Activated CD4-positive, alpha-beta memory T cell treated with anti-CD3 and anti-CD28 coated beads, Interleukin-2, amount 10 ng/mL, durations not matched to agents 7 days and 5 days (primary cell): ENCODE measurements at regions not wholly inside any gene's neighbourhood (a gene's known extent, or its start where the extent isn't known, plus 50 kb on each side); places are given as distances from the start of the nearest gene placed in this dataset.

Experiments used
- CTCF ChIA-PET: fragments of 350-600 bp; sonication (Branson Sonifier 250); formaldehyde crosslinking; loops from one replicate; lab custom pipeline; 2021; ENCODE audit warnings: antibody characterized with exemption, inconsistent platforms; lab: Charles Lee
- POLR2A ChIA-PET: fragments of 350-600 bp; sonication (Branson Sonifier 250); formaldehyde crosslinking; loops from one replicate; lab custom pipeline; 2021; ENCODE audit warnings: antibody characterized with exemption; lab: Charles Lee
- DNase-seq: peaks from one replicate; pipeline ENCODE4 v3.0.0-alpha.2; 2020
- H3K27ac Mint-ChIP-seq: one replicate; pipeline ENCODE4 v1.8.0; 2021; ENCODE audit warnings: mild to moderate bottlenecking, mixed read lengths
- H3K27me3 Mint-ChIP-seq: one replicate; pipeline ENCODE4 v1.8.0; 2021; ENCODE audit warnings: mixed read lengths
- H3K36me3 Mint-ChIP-seq: one replicate; pipeline ENCODE4 v1.8.0; 2021; ENCODE audit warnings: low read depth, mixed read lengths
- H3K4me1 Mint-ChIP-seq: one replicate; pipeline ENCODE4 v1.8.0; 2021; ENCODE audit warnings: mixed read lengths
- H3K4me3 Mint-ChIP-seq: one replicate; pipeline ENCODE4 v1.8.0; 2021; ENCODE audit warnings: mild to moderate bottlenecking, mixed read lengths
- H3K9me3 Mint-ChIP-seq: one replicate; pipeline ENCODE4 v1.8.0; 2021; ENCODE audit warnings: mixed read lengths

GRCh38 chr19:5224480-5224879 is 116.1 kb downstream of the PTPRS start:
- H3K9me3 Mint-ChIP-seq = no peaks in the 10 kb centered on the region
- no peaks in the 10 kb centered on the region for H3K4me1 Mint-ChIP-seq
- H3K36me3 Mint-ChIP-seq = no peaks in the 10 kb centered on the region
- DNase-seq = no peak
- H3K4me3 Mint-ChIP-seq = no peak overlapping the region
- CTCF ChIA-PET = no interaction called here
- peaks cover 11% of the 10 kb centered on the region for H3K27me3 Mint-ChIP-seq
- no peak overlapping the region for H3K27ac Mint-ChIP-seq
- POLR2A ChIA-PET = no interaction called here

GRCh38 chr19:5222821-5223321 is 117.7 kb downstream of the PTPRS start:
- Mint-ChIP-seq H3K9me3 (no peaks in the 10 kb centered on the region), H3K27ac (no peak overlapping the region), H3K4me1 (no peaks in the 10 kb centered on the region), H3K36me3 (no peaks in the 10 kb centered on the region), H3K4me3 (no peak overlapping the region), H3K27me3 (peaks cover 2% of the 10 kb centered on the region)
- no peak for DNase-seq
- ChIA-PET POLR2A (no interaction called here), CTCF (no interaction called here)

- POLR2A ChIA-PET = no interaction called here
Observed at GRCh38 chr19:5222178-5222577, 118.4 kb downstream of the PTPRS start.

GRCh38 chr19:5220866-5221265 is 119.7 kb downstream of the PTPRS start:
- ChIA-PET CTCF (no interaction called here), POLR2A (no interaction called here)
- no peaks in the 10 kb centered on the region for H3K36me3 Mint-ChIP-seq
- no peaks in the 10 kb centered on the region for H3K9me3 Mint-ChIP-seq
- no peak for DNase-seq
- H3K4me1 Mint-ChIP-seq = no peaks in the 10 kb centered on the region
- no peak overlapping the region for H3K4me3 Mint-ChIP-seq
- no peaks in the 10 kb centered on the region for H3K27me3 Mint-ChIP-seq
- no peak overlapping the region for H3K27ac Mint-ChIP-seq

More at GRCh38 chr19:5222178-5222577, 118.4 kb downstream of the PTPRS start:
- no peak overlapping the region for H3K4me3 Mint-ChIP-seq
- H3K4me1 Mint-ChIP-seq = no peaks in the 10 kb centered on the region
- H3K9me3 Mint-ChIP-seq = no peaks in the 10 kb centered on the region
- CTCF ChIA-PET = no interaction called here
- no peaks in the 10 kb centered on the region for H3K36me3 Mint-ChIP-seq
- DNase-seq = no peak
- H3K27ac Mint-ChIP-seq = no peak overlapping the region
- no peaks in the 10 kb centered on the region for H3K27me3 Mint-ChIP-seq

GRCh38 chr19:5220361-5220760 is 120.3 kb downstream of the PTPRS start:
- Mint-ChIP-seq H3K27me3 (no peaks in the 10 kb centered on the region), H3K4me1 (no peaks in the 10 kb centered on the region), H3K4me3 (no peak overlapping the region), H3K36me3 (no peaks in the 10 kb centered on the region), H3K9me3 (no peaks in the 10 kb centered on the region), H3K27ac (no peak overlapping the region)
- no peak for DNase-seq
- POLR2A ChIA-PET = no interaction called here
- CTCF ChIA-PET = no interaction called here

- no peaks in the 10 kb centered on the region for H3K4me1 Mint-ChIP-seq
- no peak for DNase-seq
- H3K4me3 Mint-ChIP-seq = no peak overlapping the region
- no peak overlapping the region for H3K27ac Mint-ChIP-seq
- CTCF ChIA-PET = no interaction called here
- H3K36me3 Mint-ChIP-seq = no peaks in the 10 kb centered on the region
- no peaks in the 10 kb centered on the region for H3K27me3 Mint-ChIP-seq
- no peaks in the 10 kb centered on the region for H3K9me3 Mint-ChIP-seq
- POLR2A ChIA-PET = no interaction called here
Observed at GRCh38 chr19:5219551-5220304, 120.9 kb downstream of the PTPRS start.

GRCh38 chr19:5218963-5219530 is 121.6 kb downstream of the PTPRS start:
- ChIA-PET POLR2A (no interaction called here), CTCF (no interaction called here)
- no peak overlapping the region for H3K27ac Mint-ChIP-seq

GRCh38 chr19:5218255-5218855 is 122.3 kb downstream of the PTPRS start:
- no peaks in the 10 kb centered on the region for H3K36me3 Mint-ChIP-seq
- no peaks in the 10 kb centered on the region for H3K9me3 Mint-ChIP-seq
- no peak for DNase-seq
- H3K27ac Mint-ChIP-seq = no peak overlapping the region
- H3K27me3 Mint-ChIP-seq = no peaks in the 10 kb centered on the region
- ChIA-PET POLR2A (no interaction called here), CTCF (no interaction called here)
- no peak overlapping the region for H3K4me3 Mint-ChIP-seq
- H3K4me1 Mint-ChIP-seq = no peaks in the 10 kb centered on the region

More at GRCh38 chr19:5218963-5219530, 121.6 kb downstream of the PTPRS start:
- Mint-ChIP-seq H3K27me3 (no peaks in the 10 kb centered on the region), H3K9me3 (no peaks in the 10 kb centered on the region), H3K4me3 (no peak overlapping the region), H3K4me1 (no peaks in the 10 kb centered on the region), H3K36me3 (no peaks in the 10 kb centered on the region)
- no peak for DNase-seq

- POLR2A ChIA-PET = no interaction called here
- H3K9me3 Mint-ChIP-seq = peaks cover 2% of the 10 kb centered on the region
Observed at GRCh38 chr19:5217171-5217570, 123.4 kb downstream of the PTPRS start.

GRCh38 chr19:5216141-5216847 is 124.3 kb downstream of the PTPRS start:
- Mint-ChIP-seq H3K36me3 (no peaks in the 10 kb centered on the region), H3K27me3 (no peaks in the 10 kb centered on the region), H3K27ac (no peak overlapping the region), H3K9me3 (peaks cover 4% of the 10 kb centered on the region), H3K4me3 (no peak overlapping the region), H3K4me1 (no peaks in the 10 kb centered on the region)
- CTCF ChIA-PET = no interaction called here
- POLR2A ChIA-PET = no interaction called here
- no peak for DNase-seq

More at GRCh38 chr19:5217171-5217570, 123.4 kb downstream of the PTPRS start:
- DNase-seq = no peak
- H3K4me3 Mint-ChIP-seq = no peak overlapping the region
- no peaks in the 10 kb centered on the region for H3K36me3 Mint-ChIP-seq
- H3K27me3 Mint-ChIP-seq = no peaks in the 10 kb centered on the region
- H3K4me1 Mint-ChIP-seq = no peaks in the 10 kb centered on the region
- no peak overlapping the region for H3K27ac Mint-ChIP-seq
- CTCF ChIA-PET = no interaction called here

- no peaks in the 10 kb centered on the region for H3K4me1 Mint-ChIP-seq
- H3K4me3 Mint-ChIP-seq = no peak overlapping the region
- no peaks in the 10 kb centered on the region for H3K27me3 Mint-ChIP-seq
- ChIA-PET POLR2A (no interaction called here), CTCF (no interaction called here)
- DNase-seq = no peak
- H3K9me3 Mint-ChIP-seq = peaks cover 12% of the 10 kb centered on the region
- no peaks in the 10 kb centered on the region for H3K36me3 Mint-ChIP-seq
- no peak overlapping the region for H3K27ac Mint-ChIP-seq
Observed at GRCh38 chr19:5215431-5215830, 125.2 kb downstream of the PTPRS start.

- Mint-ChIP-seq H3K27ac (no peak overlapping the region), H3K4me1 (no peaks in the 10 kb centered on the region), H3K9me3 (peaks cover 12% of the 10 kb centered on the region), H3K4me3 (no peak overlapping the region), H3K27me3 (no peaks in the 10 kb centered on the region), H3K36me3 (no peaks in the 10 kb centered on the region)
- DNase-seq = no peak
- ChIA-PET CTCF (no interaction called here), POLR2A (no interaction called here)
Observed at GRCh38 chr19:5214902-5215301, 125.7 kb downstream of the PTPRS start.

GRCh38 chr19:5214371-5214770 is 126.2 kb downstream of the PTPRS start:
- DNase-seq = no peak
- H3K27me3 Mint-ChIP-seq = no peaks in the 10 kb centered on the region
- peaks cover 12% of the 10 kb centered on the region for H3K9me3 Mint-ChIP-seq
- POLR2A ChIA-PET = no interaction called here
- CTCF ChIA-PET = no interaction called here
- no peak overlapping the region for H3K4me3 Mint-ChIP-seq
- H3K27ac Mint-ChIP-seq = no peak overlapping the region
- no peaks in the 10 kb centered on the region for H3K4me1 Mint-ChIP-seq
- H3K36me3 Mint-ChIP-seq = no peaks in the 10 kb centered on the region
